Stomach (tissue), 8 donors: ENCODE measurements at regions not wholly inside any gene's neighbourhood (a gene's known extent, or its start where the extent isn't known, plus 50 kb on each side); places are given as distances from the start of the nearest gene placed in this dataset.
A peak's percentile ranks its signal among the peaks of the same experiment; 100 is the strongest.

Experiments used
- DNase-seq, 2 donors: peaks; one replicate each; pipeline versions ENCODE4 v3.0.0 to v3.0.0-alpha.2; 2013 to 2019
- H3K27ac ChIP-seq, 5 donors: fragments of 200-600 bp in 4 of 5; sonication (generic) in 4 of 5; one replicate each; pipeline ENCODE4 v1.5.1; 2013 to 2019; ENCODE audit warnings: mild to moderate bottlenecking in 1 of 5, moderate library complexity in 1 of 5
- H3K27me3 ChIP-seq, 3 donors: fragments of 200-600 bp; sonication (generic); one replicate each; pipeline ENCODE4 v1.5.1; 2017 to 2019; ENCODE audit warnings: mixed run types in 1 of 3
- H3K36me3 ChIP-seq, 4 donors: fragments of 200-600 bp; sonication (generic); 1 replicate in 3 of 4; 2 replicates in 1 of 4; pipeline ENCODE4 v1.5.1; 2016 to 2019
- H3K4me1 ChIP-seq, 4 donors: fragments of 200-600 bp; sonication (generic); one replicate each; pipeline ENCODE4 v1.5.1; 2016 to 2019
- H3K4me3 ChIP-seq, 4 donors: fragments of 200-600 bp; sonication (generic) in 3 of 4; one replicate each; pipeline ENCODE4 v1.5.1; 2016 to 2019; ENCODE audit warnings: mild to moderate bottlenecking in 1 of 4
- H3K9me3 ChIP-seq, 4 donors: fragments of 200-600 bp; sonication (generic); one replicate each; pipeline ENCODE4 v1.5.1; 2016 to 2019
- CTCF ChIP-seq, 7 experiments: fragments of 450-650 bp in 4 of 7; fragments of 200-600 bp in 3 of 7; sonication (generic) in 3 of 7; IDR thresholded peaks; one replicate each; pipeline ENCODE4 v1.5.1; 2016 to 2019; ENCODE audit warnings: antibody characterized with exemption in 7 of 7, control low read depth in 2 of 7, mild to moderate bottlenecking in 1 of 7
- EP300 ChIP-seq: sonication (generic); formaldehyde crosslinking; IDR thresholded peaks from one replicate; pipeline ENCODE4 v1.6.1; 2017; ENCODE audit warnings: antibody characterized with exemption
- POLR2A ChIP-seq, 4 donors: fragments of 450-650 bp; IDR thresholded peaks; one replicate each; pipeline ENCODE4 v1.6.1; 2016; ENCODE audit warnings: antibody characterized with exemption in 4 of 4, control low read depth in 2 of 4, mild to moderate bottlenecking in 1 of 4, moderate library complexity in 1 of 4
- POLR2AphosphoS5 ChIP-seq, 3 donors: sonication (generic); formaldehyde crosslinking; IDR thresholded peaks; one replicate each; pipeline ENCODE4 v1.6.1; 2016; ENCODE audit warnings: antibody characterized with exemption in 3 of 3
- WGBS, 5 donors: extraction: QIAGEN DNeasy Blood & Tissue Kit in 3 of 5; methylation state at CpG; one replicate each; pipeline versions ENCODE4 v1.1.5 to v1.1.7; 2013 to 2018; 5-methylcytosine and 5-hydroxymethylcytosine counted together
- intact Hi-C: fragments of 100-400 bp; cut with DNase I; formaldehyde crosslinking; loops from one replicate; pipeline ENCODE4 v1.15.1; 2023; ENCODE audit warnings: low total_unique reads
- donor health status: healthy with polysubstance abuse.
- donor health status: Bipolar disorder and iron deficiency.
- donor health status: healthy.

- Histone ChIP-seq H3K27me3 (no peaks in the 10 kb centered on the region), H3K4me3 (no peak overlapping the region), H3K9me3 (no peaks in the 10 kb centered on the region), H3K36me3 (no peaks in the 10 kb centered on the region), H3K27ac (no peak overlapping the region), H3K4me1 (peaks cover 0 to 3% (median 0%) of the 10 kb centered on the region in 4 donors)
- intact Hi-C loops = loop anchor here (5.0 to 10.0 kb wide), 2 partner anchors 103 to 260 kb away; no protein-coding TSS in a partner anchor
- TF ChIP-seq POLR2AphosphoS5 (IDR thresholded peaks at IDR 0.05) (no peak), CTCF (IDR thresholded peaks at IDR 0.05) (no peak), EP300 (no peak), POLR2A (IDR thresholded peaks at IDR 0.05) (no peak)
- DNase-seq = no peak
Observed at GRCh38 chr3:146325170-146325569, 74.3 kb upstream of the PLSCR4 start.

GRCh38 chr3:146322216-146322817, 71.4 kb upstream of the PLSCR4 start:
- Histone ChIP-seq H3K27me3 (no peaks in the 10 kb centered on the region), H3K4me1 (peaks cover 0 to 3% (median 0%) of the 10 kb centered on the region in 4 donors), H3K27ac (no peak overlapping the region), H3K36me3 (no peaks in the 10 kb centered on the region), H3K4me3 (no peak overlapping the region), H3K9me3 (no peaks in the 10 kb centered on the region)
- no peak for DNase-seq
- 80 to 89% (median 88%) methylated on average over 2 of the region's 2 CpGs for WGBS, 5 donors
- intact Hi-C loops = loop anchor here (10.0 kb wide), 1 partner anchor 258 kb away; no protein-coding TSS in a partner anchor
- TF ChIP-seq POLR2AphosphoS5 (IDR thresholded peaks at IDR 0.05) (no peak), POLR2A (IDR thresholded peaks at IDR 0.05) (no peak), CTCF (IDR thresholded peaks at IDR 0.05) (no peak), EP300 (no peak)

- no peak for DNase-seq
- intact Hi-C loops = no loop called here
- H3K4me3 ChIP-seq = no peak overlapping the region
- H3K36me3 ChIP-seq = no peaks in the 10 kb centered on the region
- TF ChIP-seq CTCF (IDR thresholded peaks at IDR 0.05) (no peak), POLR2A (IDR thresholded peaks at IDR 0.05) (no peak), EP300 (no peak), POLR2AphosphoS5 (IDR thresholded peaks at IDR 0.05) (no peak)
- no peaks in the 10 kb centered on the region for H3K9me3 ChIP-seq
- no peaks in the 10 kb centered on the region for H3K27me3 ChIP-seq
- peaks cover 0 to 10% (median 0%) of the 10 kb centered on the region in 4 donors for H3K4me1 ChIP-seq
- H3K27ac ChIP-seq = no peak overlapping the region
Observed at GRCh38 chr3:146314871-146315270, 64.0 kb upstream of the PLSCR4 start.

GRCh38 chr3:146313746-146314111, 62.8 kb upstream of the PLSCR4 start:
- 42 to 57% (median 52%) methylated on average over 1 of the region's 1 CpG for WGBS, 5 donors
- Histone ChIP-seq H3K27ac (no peak overlapping the region), H3K4me3 (no peak overlapping the region), H3K27me3 (no peaks in the 10 kb centered on the region), H3K4me1 (peaks cover 0 to 10% (median 0%) of the 10 kb centered on the region in 4 donors), H3K36me3 (no peaks in the 10 kb centered on the region), H3K9me3 (no peaks in the 10 kb centered on the region)
- peak in 1 of 2 donors; percentile 19 for DNase-seq
- intact Hi-C loops = no loop called here
- TF ChIP-seq CTCF (IDR thresholded peaks at IDR 0.05) (no peak), POLR2A (IDR thresholded peaks at IDR 0.05) (no peak), EP300 (no peak), POLR2AphosphoS5 (IDR thresholded peaks at IDR 0.05) (no peak)
